Tibial nerve (tissue), 4 donors: ENCODE measurements at regions not wholly inside any gene's neighbourhood (a gene's known extent, or its start where the extent isn't known, plus 50 kb on each side); places are given as distances from the start of the nearest gene placed in this dataset.

Experiments used
- DNase-seq, 2 donors: peaks; one replicate each; pipeline ENCODE4 v3.0.0-alpha.2; 2019; ENCODE audit warnings: low spot score in 2 of 2
- H3K27ac ChIP-seq, 4 donors: fragments of 200-600 bp; sonication (generic) in 3 of 4; one replicate each; pipeline ENCODE4 v1.5.1; 2017 to 2019; ENCODE audit warnings: mild to moderate bottlenecking in 1 of 4
- H3K27me3 ChIP-seq, 2 donors: fragments of 200-600 bp; sonication (generic) in 1 of 2; one replicate each; pipeline versions ENCODE4 v1.5.1 to v1.6.0; 2017 to 2019
- H3K36me3 ChIP-seq, 3 donors: fragments of 200-600 bp; sonication (generic); one replicate each; pipeline ENCODE4 v1.5.1; 2018 to 2019
- H3K4me1 ChIP-seq, 4 donors: fragments of 200-600 bp; sonication (generic) in 3 of 4; one replicate each; pipeline ENCODE4 v1.5.1; 2017 to 2019
- H3K4me3 ChIP-seq, 4 donors: fragments of 200-600 bp; sonication (generic) in 3 of 4; one replicate each; pipeline ENCODE4 v1.5.1; 2017 to 2019; ENCODE audit warnings: mild to moderate bottlenecking in 1 of 4, moderate library complexity in 1 of 4
- H3K9me3 ChIP-seq, 4 donors: fragments of 200-600 bp; sonication (generic) in 3 of 4; one replicate each; pipeline ENCODE4 v1.5.1; 2017 to 2019
- CTCF ChIP-seq, 5 experiments: fragments of 200-600 bp in 3 of 5; fragments of 450-650 bp in 2 of 5; sonication (generic) in 3 of 5; IDR thresholded peaks; one replicate each; pipeline ENCODE4 v1.5.1; 2016 to 2019; ENCODE audit warnings: antibody characterized with exemption in 5 of 5, mild to moderate bottlenecking in 3 of 5, moderate library complexity in 2 of 5
- EP300 ChIP-seq, 2 donors: sonication (generic); formaldehyde crosslinking; IDR thresholded peaks; one replicate each; pipeline ENCODE4 v1.6.1; 2017; ENCODE audit warnings: antibody characterized with exemption in 2 of 2, mild to moderate bottlenecking in 1 of 2
- POLR2A ChIP-seq, 2 donors: fragments of 450-650 bp; IDR thresholded peaks; one replicate each; pipeline ENCODE4 v1.6.1; 2017; ENCODE audit warnings: antibody characterized with exemption in 2 of 2, mild to moderate bottlenecking in 2 of 2, moderate library complexity in 2 of 2
- WGBS, 2 donors: methylation state at CpG; one replicate each; pipeline ENCODE4 v1.1.5; 2018; 5-methylcytosine and 5-hydroxymethylcytosine counted together

- no peaks in the 10 kb centered on the region for H3K9me3 ChIP-seq
- no peak for DNase-seq
- peak; percentile 42 to 69 (median 54) for TF ChIP-seq CTCF (IDR thresholded peaks at IDR 0.05)
- TF ChIP-seq POLR2A (IDR thresholded peaks at IDR 0.05) = no peak
- H3K4me3 ChIP-seq = no peak overlapping the region
- WGBS, 2 donors = 47 to 49% methylated on average over 8 of the region's 8 CpGs
- no peaks in the 10 kb centered on the region for H3K27me3 ChIP-seq
- H3K27ac ChIP-seq = no peak overlapping the region
- H3K36me3 ChIP-seq = no peaks in the 10 kb centered on the region
- peaks cover 0 to 7% (median 0%) of the 10 kb centered on the region in 4 donors for H3K4me1 ChIP-seq
These were observed 139.1 kb downstream of the SPTSSA start for GRCh38 chr14:34322940-34323418.

- no peak overlapping the region for H3K4me3 ChIP-seq
- DNase-seq = no peak
- 60 to 69% methylated on average over 4 of the region's 4 CpGs for WGBS, 2 donors
- no peaks in the 10 kb centered on the region for H3K27me3 ChIP-seq
- no peaks in the 10 kb centered on the region for H3K9me3 ChIP-seq
- no peak overlapping the region for H3K27ac ChIP-seq
- peaks cover 0 to 1% (median 0%) of the 10 kb centered on the region in 4 donors for H3K4me1 ChIP-seq
- no peaks in the 10 kb centered on the region for H3K36me3 ChIP-seq
- no peak for TF ChIP-seq CTCF (IDR thresholded peaks at IDR 0.05)
- TF ChIP-seq EP300 (IDR thresholded peaks at IDR 0.05) = no peak
These were observed 142.9 kb downstream of the SPTSSA start for GRCh38 chr14:34319140-34319539.

DNA sequence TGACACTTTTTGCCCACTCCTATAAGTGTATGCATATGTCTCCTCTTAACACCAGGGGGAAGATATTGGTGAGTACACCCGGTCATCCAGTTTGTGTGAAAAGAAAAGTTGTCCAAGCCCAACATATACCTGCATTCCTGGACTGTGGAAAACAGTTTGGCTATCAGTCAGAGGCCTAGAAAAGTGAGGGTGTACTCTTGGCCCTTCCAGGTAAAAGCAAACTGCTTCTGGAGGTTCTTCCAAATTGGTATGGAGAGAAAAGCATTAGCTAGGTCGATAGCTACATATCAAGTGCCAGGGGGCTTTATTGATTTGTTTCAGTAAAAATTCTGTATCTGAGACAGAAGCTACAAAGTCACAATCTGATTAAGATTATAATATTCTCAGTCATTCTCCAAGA, 144.0 kb downstream of the SPTSSA start:
- 86 to 90% methylated on average over 2 of the region's 2 CpGs for WGBS, 2 donors
- H3K4me1 ChIP-seq = no peaks in the 10 kb centered on the region
- H3K36me3 ChIP-seq = no peaks in the 10 kb centered on the region
- no peaks in the 10 kb centered on the region for H3K9me3 ChIP-seq
- DNase-seq = no peak
- H3K27ac ChIP-seq = no peak overlapping the region
- no peaks in the 10 kb centered on the region for H3K27me3 ChIP-seq
- TF ChIP-seq POLR2A (IDR thresholded peaks at IDR 0.05) = no peak
- no peak overlapping the region for H3K4me3 ChIP-seq

GRCh38 chr14:34310724-34311123, 151.3 kb downstream of the SPTSSA start:
- H3K9me3 ChIP-seq = no peaks in the 10 kb centered on the region
- no peak for TF ChIP-seq CTCF (IDR thresholded peaks at IDR 0.05)
- H3K4me3 ChIP-seq = no peak overlapping the region
- no peaks in the 10 kb centered on the region for H3K4me1 ChIP-seq
- H3K27me3 ChIP-seq = no peaks in the 10 kb centered on the region
- H3K36me3 ChIP-seq = no peaks in the 10 kb centered on the region
- no peak overlapping the region for H3K27ac ChIP-seq
- no peak for DNase-seq
- WGBS, 2 donors = 97 to 98% methylated on average over 1 of the region's 1 CpG

DNA sequence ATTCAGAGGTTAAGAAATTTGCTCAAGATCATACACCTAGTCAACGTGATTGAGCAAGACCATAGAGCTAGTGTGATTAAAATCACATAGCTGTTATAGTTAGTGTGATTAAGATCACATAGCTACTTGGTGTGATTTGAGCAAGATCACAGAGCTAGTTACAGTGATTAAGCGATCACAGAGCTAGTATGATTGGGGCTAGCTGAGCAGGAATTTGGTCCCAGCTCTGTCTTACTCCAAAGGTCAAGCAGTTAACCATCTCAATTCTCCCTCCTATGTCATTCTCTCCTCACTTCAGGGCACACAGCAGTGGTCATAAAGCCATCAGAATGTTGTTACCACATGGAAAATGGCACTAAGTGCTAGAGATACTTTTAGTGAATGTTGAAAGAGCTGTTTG, 158.2 kb downstream of the SPTSSA start:
- TF ChIP-seq CTCF (IDR thresholded peaks at IDR 0.05) (no peak), POLR2A (IDR thresholded peaks at IDR 0.05) (no peak), EP300 (IDR thresholded peaks at IDR 0.05) (no peak)
- no peaks in the 10 kb centered on the region for H3K9me3 ChIP-seq
- 80 to 85% methylated on average over 2 of the region's 2 CpGs for WGBS, 2 donors
- H3K4me3 ChIP-seq = no peak overlapping the region
- H3K4me1 ChIP-seq = no peaks in the 10 kb centered on the region
- no peak for DNase-seq
- H3K27ac ChIP-seq = no peak overlapping the region
- H3K27me3 ChIP-seq = no peaks in the 10 kb centered on the region
- no peaks in the 10 kb centered on the region for H3K36me3 ChIP-seq

- Histone ChIP-seq H3K4me3 (no peak overlapping the region), H3K36me3 (no peaks in the 10 kb centered on the region), H3K27ac (no peak overlapping the region), H3K27me3 (no peaks in the 10 kb centered on the region), H3K4me1 (no peaks in the 10 kb centered on the region), H3K9me3 (no peaks in the 10 kb centered on the region)
- WGBS, 2 donors = 26 to 39% methylated on average over 6 of the region's 6 CpGs
- no peak for DNase-seq
- no peak for TF ChIP-seq POLR2A (IDR thresholded peaks at IDR 0.05)
- no peak for TF ChIP-seq EP300 (IDR thresholded peaks at IDR 0.05)
- no peak for TF ChIP-seq CTCF (IDR thresholded peaks at IDR 0.05)
These were observed 159.4 kb downstream of the SPTSSA start for GRCh38 chr14:34302654-34303053.
